Heart right ventricle (tissue), 16 donors: ENCODE measurements at regions not wholly inside any gene's neighbourhood (a gene's known extent, or its start where the extent isn't known, plus 50 kb on each side); places are given as distances from the start of the nearest gene placed in this dataset.

ENCODE experiments used
- ATAC-seq, 8 donors: fragments of 200-7000 bp; cut with Tn5 transposase; one replicate each; pipeline ENCODE4 v1.9.1; 2020; ENCODE audit warnings: mild to moderate bottlenecking in 8 of 8, moderate library complexity in 8 of 8, moderate number of reproducible peaks in 1 of 8
- DNase-seq, 2 donors: peaks; one replicate each; pipeline ENCODE4 v3.0.0-alpha.2; 2020
- H3K27ac ChIP-seq, 10 donors: fragments of 200-600 bp; sonication (generic) in 2 of 10; one replicate each; pipeline versions ENCODE4 v1.5.0 to v1.8.0; 2020 to 2022; ENCODE audit warnings: mild to moderate bottlenecking in 3 of 10
- H3K27me3 ChIP-seq, 7 donors: fragments of 200-600 bp; one replicate each; pipeline ENCODE4 v1.8.0; 2021 to 2022; ENCODE audit warnings: mild to moderate bottlenecking in 2 of 7
- H3K36me3 ChIP-seq, 9 donors: fragments of 200-600 bp; sonication (generic) in 1 of 9; one replicate each; pipeline versions ENCODE4 v1.5.0 to v1.8.0; 2020 to 2022; ENCODE audit warnings: mild to moderate bottlenecking in 2 of 9
- H3K4me1 ChIP-seq, 9 donors: fragments of 200-600 bp; sonication (generic) in 1 of 9; one replicate each; pipeline versions ENCODE4 v1.5.0 to v1.8.0; 2020 to 2022; ENCODE audit warnings: mild to moderate bottlenecking in 4 of 9
- H3K4me3 ChIP-seq, 10 donors: fragments of 200-600 bp; sonication (generic) in 2 of 10; one replicate each; pipeline versions ENCODE4 v1.5.0 to v1.8.0; 2020 to 2022; ENCODE audit warnings: mild to moderate bottlenecking in 7 of 10, moderate library complexity in 2 of 10
- H3K9me3 ChIP-seq, 11 donors: fragments of 200-600 bp in 10 of 11; sonication (generic) in 2 of 11; one replicate each; pipeline versions ENCODE4 v1.5.0 to v1.8.0; 2013 to 2022; ENCODE audit warnings: mild to moderate bottlenecking in 2 of 11, control low read depth in 1 of 11, moderate library complexity in 1 of 11
- WGBS, 2 donors: extraction: QIAGEN DNeasy Blood & Tissue Kit; methylation state at CpG; one replicate each; pipeline ENCODE4 v1.1.7; 2013; ENCODE audit warnings: inconsistent platforms in 1 of 2; 5-methylcytosine and 5-hydroxymethylcytosine counted together
- intact Hi-C, 10 donors: fragments of 100-400 bp; cut with DNase I; formaldehyde crosslinking; loops; one replicate each; pipeline versions ENCODE4 v1.11.1 to v1.14.2; 2022
- TF ChIP-seq, protein P1 (sequence below), 9 donors: fragments of 200-600 bp; sonication (generic) in 2 of 9; IDR thresholded peaks; one replicate each; pipeline versions ENCODE4 v1.5.0 to v1.8.0; 2021 to 2022; ENCODE audit warnings: antibody characterized with exemption in 9 of 9, mild to moderate bottlenecking in 5 of 9, moderate library complexity in 1 of 9
- donor health status: Arrhythmogenic right ventricular cardiomyopathy.
- donor health status: ischemic (EF 13 %, LVEDD 7.1; RV severe dilation, severe dysfunction).
- donor health status: healthy with polysubstance abuse.
- donor health status: DM: no; HTN: yes; CAD: no.
- donor health status: DM: no; HTN: no; CAD: no.
- donor health status: ischemic (EF 25% LVEDD 6.9; RV normal size, moderate dysfunction).
- donor health status: ischemic (EF 25% LVEDD 5.7; RV mildly dilated, moderate dysfunction).
- donor health status: healthy.
- donor health status: DM: yes; HTN: yes; CAD: no.
- donor health status: Ischemic cardiomyopathy.
- donor health status: ischemic (EF 35%, LVEDD 5.7; RV mildly dilated, moderate dysfunction).
- donor health status: nonischemic (EF 11% LVEDD 7.7; RV severe dilation, severe dysfunction).
- donor health status: DM: yes; HTN: yes; CAD: no.
- donor health status: PGD.
- donor health status: ischemic (EF 29% LVEDD 5.4; RV normal size, mild dysfunction).
- donor health status: nonischemic (EF 23%, LVEDD 6.1; RV moderate dilation, normal function).

GRCh38 chr10:52523696-52524095, 209.6 kb downstream of the DKK1 start:
- TF ChIP-seq, protein P1, sequence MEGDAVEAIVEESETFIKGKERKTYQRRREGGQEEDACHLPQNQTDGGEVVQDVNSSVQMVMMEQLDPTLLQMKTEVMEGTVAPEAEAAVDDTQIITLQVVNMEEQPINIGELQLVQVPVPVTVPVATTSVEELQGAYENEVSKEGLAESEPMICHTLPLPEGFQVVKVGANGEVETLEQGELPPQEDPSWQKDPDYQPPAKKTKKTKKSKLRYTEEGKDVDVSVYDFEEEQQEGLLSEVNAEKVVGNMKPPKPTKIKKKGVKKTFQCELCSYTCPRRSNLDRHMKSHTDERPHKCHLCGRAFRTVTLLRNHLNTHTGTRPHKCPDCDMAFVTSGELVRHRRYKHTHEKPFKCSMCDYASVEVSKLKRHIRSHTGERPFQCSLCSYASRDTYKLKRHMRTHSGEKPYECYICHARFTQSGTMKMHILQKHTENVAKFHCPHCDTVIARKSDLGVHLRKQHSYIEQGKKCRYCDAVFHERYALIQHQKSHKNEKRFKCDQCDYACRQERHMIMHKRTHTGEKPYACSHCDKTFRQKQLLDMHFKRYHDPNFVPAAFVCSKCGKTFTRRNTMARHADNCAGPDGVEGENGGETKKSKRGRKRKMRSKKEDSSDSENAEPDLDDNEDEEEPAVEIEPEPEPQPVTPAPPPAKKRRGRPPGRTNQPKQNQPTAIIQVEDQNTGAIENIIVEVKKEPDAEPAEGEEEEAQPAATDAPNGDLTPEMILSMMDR (IDR thresholded peaks at IDR 0.05) = no peak
- Histone ChIP-seq H3K27ac (no peak overlapping the region), H3K4me3 (no peak overlapping the region), H3K4me1 (no peaks in the 10 kb centered on the region), H3K27me3 (peaks cover 0 to 7% (median 0%) of the 10 kb centered on the region in 7 donors), H3K9me3 (no peaks in the 10 kb centered on the region), H3K36me3 (no peaks in the 10 kb centered on the region)
- DNase-seq (no peak), ATAC-seq (no peak)
- intact Hi-C loops = no loop called here

DNA sequence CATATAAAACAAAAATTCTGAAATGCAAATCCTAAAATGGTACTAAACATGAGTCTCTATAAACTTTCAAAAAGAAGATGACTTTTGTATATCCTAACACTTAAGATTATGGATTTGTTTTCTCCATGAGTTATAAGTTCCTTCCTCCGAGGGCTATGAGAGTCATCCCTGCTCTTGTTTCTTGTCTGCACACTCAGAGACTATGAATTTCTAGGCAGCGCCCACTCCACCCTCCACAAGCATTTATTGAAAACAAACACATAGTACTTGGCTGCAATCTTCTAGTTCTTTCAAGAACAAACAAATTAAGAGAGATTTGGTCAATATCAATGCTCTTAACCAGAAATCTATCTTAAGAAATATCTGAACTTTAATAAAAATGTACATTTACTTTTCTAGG, 211.7 kb downstream of the DKK1 start:
- Histone ChIP-seq H3K9me3 (no peaks in the 10 kb centered on the region), H3K4me1 (no peaks in the 10 kb centered on the region), H3K36me3 (no peaks in the 10 kb centered on the region), H3K4me3 (no peak overlapping the region), H3K27me3 (peaks cover 0 to 5% (median 0%) of the 10 kb centered on the region in 7 donors), H3K27ac (no peak overlapping the region)
- TF ChIP-seq, protein P1 (IDR thresholded peaks at IDR 0.05) = no peak
- no peak for DNase-seq
- intact Hi-C loops = no loop called here
- ATAC-seq = no peak
- 63 to 86% methylated on average over 2 of the region's 2 CpGs for WGBS, 2 donors

DNA sequence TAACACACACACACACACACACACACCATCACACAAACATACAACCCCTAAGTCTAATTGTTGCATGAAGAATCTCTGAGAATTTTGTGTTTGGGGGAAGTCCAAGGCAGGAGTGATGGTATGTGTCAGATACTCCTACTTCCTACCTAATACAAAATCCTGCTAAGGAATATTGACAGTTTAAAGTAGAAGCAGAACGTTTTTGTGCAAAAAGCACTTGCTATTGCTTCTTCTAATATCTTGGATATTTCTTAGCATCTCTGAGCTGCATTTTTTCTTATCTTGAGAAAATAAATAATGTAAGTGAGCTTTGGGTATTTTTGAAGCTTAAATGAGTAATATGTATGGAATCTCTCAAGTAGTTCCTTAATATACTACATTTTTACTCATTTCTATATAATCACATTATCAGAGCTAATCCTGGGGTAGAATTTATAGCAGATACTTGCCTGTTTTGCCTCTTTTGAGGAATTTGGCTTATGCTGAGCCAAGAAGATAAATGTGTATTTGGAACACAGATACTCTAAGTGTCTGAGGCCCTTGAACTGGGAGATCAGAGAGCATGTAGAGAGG, 212.3 kb downstream of the DKK1 start:
- Histone ChIP-seq H3K36me3 (no peaks in the 10 kb centered on the region), H3K27ac (no peak overlapping the region), H3K4me1 (no peaks in the 10 kb centered on the region), H3K4me3 (no peak overlapping the region), H3K27me3 (peaks cover 0 to 5% (median 0%) of the 10 kb centered on the region in 7 donors), H3K9me3 (no peaks in the 10 kb centered on the region)
- TF ChIP-seq, protein P1 (IDR thresholded peaks at IDR 0.05) = no peak
- ATAC-seq (no peak), DNase-seq (no peak)
- intact Hi-C loops = no loop called here
- WGBS, 2 donors = 24 to 25% methylated on average over 1 of the region's 1 CpG

DNA sequence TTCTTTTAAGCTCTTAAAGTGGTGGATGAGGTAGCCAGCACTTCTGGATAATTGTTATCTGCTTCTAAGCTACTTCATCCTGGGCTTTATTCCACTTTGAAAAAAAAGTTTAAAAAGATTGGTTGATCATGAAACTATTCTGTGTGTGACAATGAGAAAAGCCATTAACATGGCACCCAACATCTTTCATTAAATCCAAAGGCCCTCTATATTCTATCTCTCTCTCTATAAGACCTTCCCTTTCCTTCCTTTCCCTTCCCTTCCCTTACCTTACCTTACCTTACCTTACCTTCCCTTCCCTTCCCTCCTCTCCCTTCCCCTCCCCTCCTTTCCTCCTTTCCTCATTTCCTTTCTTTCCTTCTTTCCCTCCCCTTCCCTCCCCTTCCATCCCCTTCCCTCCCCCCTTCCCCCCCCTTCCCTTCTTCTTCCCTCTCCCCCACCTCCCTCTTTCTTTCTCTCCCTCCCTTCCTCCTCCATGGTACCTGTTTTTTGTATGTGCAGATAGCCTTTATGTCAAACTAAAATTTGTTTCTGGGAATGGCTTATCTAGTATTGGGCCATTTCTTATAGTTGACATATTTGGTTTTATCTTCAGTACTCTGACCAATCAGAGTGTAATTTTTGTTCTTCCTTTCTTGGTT, 218.7 kb downstream of the DKK1 start:
- Histone ChIP-seq H3K36me3 (no peaks in the 10 kb centered on the region), H3K27me3 (peaks cover 0 to 5% (median 0%) of the 10 kb centered on the region in 7 donors), H3K4me3 (no peak overlapping the region), H3K27ac (no peak overlapping the region), H3K9me3 (peaks cover 0 to 12% (median 0%) of the 10 kb centered on the region in 11 donors), H3K4me1 (no peaks in the 10 kb centered on the region)
- DNase-seq (no peak), ATAC-seq (no peak)
- TF ChIP-seq, protein P1 (IDR thresholded peaks at IDR 0.05) = no peak
- intact Hi-C loops = no loop called here
